A549 (cell line): ENCODE measurements at regions not wholly inside any gene's neighbourhood (a gene's known extent, or its start where the extent isn't known, plus 50 kb on each side); places are given as distances from the start of the nearest gene placed in this dataset.
"Not testable (repeated sequence)": the region's sequence is repeated elsewhere in the genome, so short reads cannot be mapped to it uniquely, and the experiment has no call there.

Experiments used
- ATAC-seq, 2 experiments: fragments of 200-7000 bp in 1 of 2; fragments of >200 bp in 1 of 2; cut with Nextera tagmentation in 1 of 2; cut with Tn5 transposase in 1 of 2; 3 replicates each; pipeline versions ENCODE4 v1.8.0 to v1.9.1; 2018 to 2020; ENCODE audit warnings: mild to moderate bottlenecking in 1 of 2, moderate library complexity in 1 of 2
- CTCF ChIA-PET: fragments of 300-600 bp; sonication (Branson Sonifier 250); formaldehyde crosslinking; extraction: SDS; loops from one replicate; lab custom pipeline; 2021; ENCODE audit warnings: antibody characterized with exemption, inconsistent platforms; lab: Yijun Ruan, JAX
- POLR2A ChIA-PET: fragments of 350-600 bp; formaldehyde crosslinking; extraction: SDS; loops from one replicate; lab custom pipeline; 2021; ENCODE audit warnings: antibody characterized with exemption, inconsistent platforms; lab: Yijun Ruan, JAX
- DNase-seq, 2 experiments: peaks; one replicate each; pipeline versions ENCODE4 v3.0.0 to v3.0.0-alpha.2; 2011 to 2016; ENCODE audit warnings: low read depth in 1 of 2, low spot score in 1 of 2
- FAIRE-seq: peaks from 2 replicates; lab custom pipeline; 2011; peaks lifted over from hg19 to GRCh38; lab: Jason Lieb, UNC
- H3K27ac ChIP-seq, 2 experiments: fragments of >200 bp; sonication (Bioruptor Twin); formaldehyde crosslinking; 3 replicates each; pipeline ENCODE4 v1.5.1; 2016 to 2017
- H3K4me1 ChIP-seq: fragments of >200 bp; sonication (Bioruptor Twin); formaldehyde crosslinking; 3 replicates; pipeline ENCODE4 v1.6.1; 2016
- H3K4me2 ChIP-seq: fragments of >200 bp; sonication (Bioruptor Twin); formaldehyde crosslinking; 3 replicates; pipeline ENCODE4 v1.6.1; 2016
- H3K4me3 ChIP-seq: fragments of >200 bp; sonication (Bioruptor Twin); formaldehyde crosslinking; 3 replicates; pipeline ENCODE4 v1.5.1; 2016
- H3K9me3 ChIP-seq: fragments of >200 bp; sonication (Bioruptor Twin); formaldehyde crosslinking; 3 replicates; pipeline ENCODE4 v1.6.1; 2016
- BCL3 ChIP-seq: fragments of >200 bp; sonication (Bioruptor Twin); formaldehyde crosslinking; IDR thresholded peaks from 3 replicates; pipeline ENCODE4 v1.6.1; 2016
- CHD4 ChIP-seq: fragments of 200-600 bp; sonication (generic); IDR thresholded peaks from 2 replicates; pipeline ENCODE4 v1.6.1; 2016; ENCODE audit warnings: antibody characterized with exemption, mild to moderate bottlenecking, borderline replicate concordance
- CTCF ChIP-seq: fragments of >200 bp; sonication (Bioruptor Twin); formaldehyde crosslinking; IDR thresholded peaks from 3 replicates; pipeline ENCODE4 v1.5.1; 2016
- EHMT2 ChIP-seq: fragments of 200-600 bp; sonication (generic); IDR thresholded peaks from 2 replicates; pipeline ENCODE4 v1.6.1; 2016; ENCODE audit warnings: antibody characterized with exemption, low read depth, mild to moderate bottlenecking, moderate library complexity
- FOSL2 ChIP-seq, 2 experiments: fragments of 450-650 bp in 1 of 2; fragments of >200 bp in 1 of 2; sonication (Bioruptor Twin) in 1 of 2; formaldehyde crosslinking; IDR thresholded peaks; 2 replicates each; pipeline versions ENCODE4 v1.5.0 to v1.6.1; 2016 to 2020; ENCODE audit warnings: mild to moderate bottlenecking in 1 of 2, moderate library complexity in 1 of 2
- FOXS1 ChIP-seq: fragments of 250-450 bp; sonication (Bioruptor Pico); IDR thresholded peaks from 2 replicates; pipeline ENCODE4 v1.5.0; 2020; ENCODE audit warnings: mild to moderate bottlenecking, moderate library complexity
- GATA3 ChIP-seq: IDR thresholded peaks from 2 replicates; pipeline ENCODE4 v1.6.1; 2012; ENCODE audit warnings: borderline replicate concordance
- HOXB13 ChIP-seq: fragments of 250-450 bp; sonication (Bioruptor Pico); IDR thresholded peaks from 2 replicates; pipeline ENCODE4 v1.5.0; 2020; ENCODE audit warnings: low read depth, mild to moderate bottlenecking, moderate library complexity
- JUNB ChIP-seq: fragments of >200 bp; sonication (Bioruptor Twin); formaldehyde crosslinking; IDR thresholded peaks from 2 replicates; pipeline ENCODE4 v1.6.1; 2016
- KDM1A ChIP-seq: fragments of 200-600 bp; sonication (generic); IDR thresholded peaks from 2 replicates; pipeline ENCODE4 v1.6.1; 2016; ENCODE audit warnings: low read depth, mild to moderate bottlenecking
- KDM5A ChIP-seq: fragments of 200-600 bp; sonication (generic); IDR thresholded peaks from 2 replicates; pipeline ENCODE4 v1.6.1; 2016; ENCODE audit warnings: antibody characterized with exemption, mild to moderate bottlenecking
- NR3C1 ChIP-seq: fragments of >200 bp; sonication (Bioruptor Twin); formaldehyde crosslinking; IDR thresholded peaks from 3 replicates; pipeline ENCODE4 v1.6.1; 2017
- POLR2AphosphoS2 ChIP-seq: conservative IDR thresholded peaks from 2 replicates; pipeline ENCODE4 v1.6.1; 2012; ENCODE audit warnings: low read length, improper control_type of control experiment, inconsistent platforms
- RAD21 ChIP-seq, 2 experiments: fragments of >200 bp in 1 of 2; sonication (Bioruptor Twin) in 1 of 2; formaldehyde crosslinking in 1 of 2; IDR thresholded peaks in 1 of 2; conservative IDR thresholded peaks in 1 of 2; 2 replicates in 1 of 2; 3 replicates in 1 of 2; pipeline ENCODE4 v1.6.1; 2012 to 2018; ENCODE audit warnings: inconsistent platforms in 1 of 2
- RCOR1 ChIP-seq: fragments of 150-350 bp; IDR thresholded peaks from 2 replicates; pipeline ENCODE4 v1.6.1; 2014; ENCODE audit warnings: antibody characterized with exemption, low read length, low read depth
- REST ChIP-seq: fragments of 200-600 bp; sonication (generic); IDR thresholded peaks from 2 replicates; pipeline ENCODE4 v1.6.1; 2016; ENCODE audit warnings: antibody characterized with exemption, mild to moderate bottlenecking, moderate library complexity
- RNF2 ChIP-seq: fragments of 200-600 bp; sonication (generic); IDR thresholded peaks from 2 replicates; pipeline ENCODE4 v1.6.1; 2016; ENCODE audit warnings: low read depth, mild to moderate bottlenecking, antibody characterized with exemption, moderate library complexity, borderline replicate concordance
- SMC3 ChIP-seq: fragments of >200 bp; sonication (Bioruptor Twin); formaldehyde crosslinking; IDR thresholded peaks from 3 replicates; pipeline ENCODE4 v1.6.1; 2018; ENCODE audit warnings: inconsistent platforms
- ZNF302 ChIP-seq: fragments of 250-450 bp; sonication (Bioruptor Pico); IDR thresholded peaks from 2 replicates; pipeline ENCODE4 v1.9.0; 2021; ENCODE audit warnings: inconsistent platforms, mild to moderate bottlenecking, moderate library complexity
- WGBS: methylation state at CpG from one replicate; pipeline ENCODE4 v1.1.6; 2017; ENCODE audit errors: missing lambda C conversion rate; 5-methylcytosine and 5-hydroxymethylcytosine counted together

- H3K4me1 ChIP-seq, result no peaks in the 10 kb centered on the region
- H3K4me2 ChIP-seq, result no peak overlapping the region
- H3K4me3 ChIP-seq, result no peak overlapping the region
- DNase-seq (no peak), ATAC-seq (no peak), FAIRE-seq (no peak)
- WGBS, result 0% methylated on average over 1 of the region's 1 CpG
- H3K27ac ChIP-seq, result no peak overlapping the region
- TF ChIP-seq RCOR1 (no peak), GATA3 (no peak)
- H3K9me3 ChIP-seq, result no peaks in the 10 kb centered on the region
- POLR2A ChIA-PET, result no interaction called here
- CTCF ChIA-PET, result no interaction called here
Measured at GRCh38 chrX:35374116-35374515, 424.0 kb upstream of the MAGEB16 start.

- DNase-seq (peak; percentile 1 to 36), ATAC-seq (0 out of 6 replicates have a peak, but pooled peaks of 1 of the 2 experiments have one; percentile 39)
- no peak overlapping the region for H3K27ac ChIP-seq
- H3K9me3 ChIP-seq, result no peaks in the 10 kb centered on the region
- no peak for TF ChIP-seq RNF2
- no peak for TF ChIP-seq CHD4
- peak; percentile 33 to 48; a peak in 2 of 5 replicates for TF ChIP-seq RAD21 (conservative IDR thresholded peaks at IDR 0.05 in 1 of 2, IDR thresholded peaks at IDR 0.05 in 1 of 2)
- TF ChIP-seq EHMT2, result no peak
- no peak for TF ChIP-seq REST
- no peak for TF ChIP-seq ZNF302 (CRISPR knock-in tag)
- peak; percentile 26; the same call in 2 of the 3 replicates for TF ChIP-seq CTCF
- no peak for TF ChIP-seq KDM1A
- no peak for TF ChIP-seq NR3C1
- TF ChIP-seq SMC3, result peak; percentile 37; the same call in 1 of the 3 replicates
- TF ChIP-seq, all 56 proteins: peak for 3
- CTCF ChIA-PET, result no interaction called here
- H3K4me1 ChIP-seq, result no peaks in the 10 kb centered on the region
- no peak overlapping the region for H3K4me2 ChIP-seq
- WGBS, result 33% methylated on average over 5 of the region's 6 CpGs
- no peak overlapping the region for H3K4me3 ChIP-seq
- POLR2A ChIA-PET, result no interaction called here
- peak; percentile 67 for FAIRE-seq
Measured at GRCh38 chrX:35380808-35381700, 417.1 kb upstream of the MAGEB16 start.

- FAIRE-seq, H3K9me3 ChIP-seq, H3K27ac ChIP-seq, ATAC-seq, DNase-seq, CTCF ChIA-PET, H3K4me3 ChIP-seq, H3K4me1 ChIP-seq, POLR2A ChIA-PET, H3K4me2 ChIP-seq: not testable (repeated sequence)
- WGBS, result 76% methylated on average over 3 of the region's 3 CpGs
Measured at GRCh38 chrX:35381709-35382108, 416.4 kb upstream of the MAGEB16 start.

- TF ChIP-seq HOXB13 (CRISPR knock-in tag) (no peak), FOSL2 (IDR thresholded peaks at IDR 0.05) (no peak), FOSL2 (CRISPR knock-in tag; IDR thresholded peaks at IDR 0.05) (no peak), FOXS1 (no peak), CHD4 (no peak), KDM5A (no peak), BCL3 (no peak), POLR2AphosphoS2 (no peak), JUNB (no peak)
- TF ChIP-seq, all 56 proteins: peak for 0
- Histone ChIP-seq H3K9me3 (no peaks in the 10 kb centered on the region), H3K4me1 (no peaks in the 10 kb centered on the region), H3K4me3 (no peak overlapping the region), H3K27ac (no peak overlapping the region), H3K4me2 (no peak overlapping the region)
- WGBS, result 20% methylated on average over 2 of the region's 4 CpGs
- ChIA-PET CTCF (no interaction called here), POLR2A (no interaction called here)
- DNase-seq (no peak), FAIRE-seq (no peak), ATAC-seq (no peak)
Measured at GRCh38 chrX:35382966-35383365, 415.2 kb upstream of the MAGEB16 start.
